NB4 (cell line): ENCODE measurements at regions not wholly inside any gene's neighbourhood (a gene's known extent, or its start where the extent isn't known, plus 50 kb on each side); places are given as distances from the start of the nearest gene placed in this dataset.

Experiments used
- MYC ChIP-seq: IDR thresholded peaks from 2 replicates; pipeline ENCODE4 v1.6.1; 2011; ENCODE audit warnings: low read depth, low read length
- POLR2A ChIP-seq: IDR thresholded peaks from 2 replicates; pipeline ENCODE4 v1.6.1; 2011; ENCODE audit warnings: mild to moderate bottlenecking; ENCODE audit not compliant: insufficient read length; ENCODE audit errors: extremely low read depth
- TF ChIP-seq, protein P1 (sequence below): IDR thresholded peaks from one replicate; pipeline ENCODE4 v1.5.1; 2012; ENCODE audit warnings: low read depth, low read length
- TF ChIP-seq, protein P2 (sequence below): IDR thresholded peaks from 2 replicates; pipeline ENCODE4 v1.6.1; 2011; ENCODE audit warnings: low read depth, low read length

DNA sequence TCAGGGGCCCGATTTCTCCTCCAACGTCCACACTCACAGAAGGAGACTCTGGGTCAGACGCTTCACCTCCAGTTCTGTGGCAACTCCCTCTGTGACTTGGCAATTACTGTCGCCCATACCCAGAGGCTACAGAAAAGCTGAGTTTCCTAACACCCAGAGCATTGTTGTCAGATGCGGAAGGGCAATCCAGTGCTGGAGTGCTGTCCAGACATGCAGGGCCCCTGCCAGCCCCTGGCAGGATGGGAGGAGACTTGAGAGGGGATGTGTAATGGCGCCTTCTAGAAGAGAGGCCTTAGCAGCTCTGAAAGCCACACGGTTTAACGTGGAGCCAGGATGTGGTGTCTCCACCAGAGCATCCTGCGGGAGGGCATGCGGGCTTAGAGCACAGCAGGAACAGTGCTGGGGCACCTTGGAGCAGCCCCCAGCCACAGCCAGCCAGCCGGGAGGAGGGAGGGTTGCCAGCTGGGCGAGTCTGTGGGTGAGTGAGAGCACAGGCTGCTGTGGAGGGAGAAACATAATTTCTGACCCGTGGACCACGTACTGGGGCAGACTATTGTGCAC is 139.4 kb upstream of the IRX1 start:
- TF ChIP-seq, protein P1, sequence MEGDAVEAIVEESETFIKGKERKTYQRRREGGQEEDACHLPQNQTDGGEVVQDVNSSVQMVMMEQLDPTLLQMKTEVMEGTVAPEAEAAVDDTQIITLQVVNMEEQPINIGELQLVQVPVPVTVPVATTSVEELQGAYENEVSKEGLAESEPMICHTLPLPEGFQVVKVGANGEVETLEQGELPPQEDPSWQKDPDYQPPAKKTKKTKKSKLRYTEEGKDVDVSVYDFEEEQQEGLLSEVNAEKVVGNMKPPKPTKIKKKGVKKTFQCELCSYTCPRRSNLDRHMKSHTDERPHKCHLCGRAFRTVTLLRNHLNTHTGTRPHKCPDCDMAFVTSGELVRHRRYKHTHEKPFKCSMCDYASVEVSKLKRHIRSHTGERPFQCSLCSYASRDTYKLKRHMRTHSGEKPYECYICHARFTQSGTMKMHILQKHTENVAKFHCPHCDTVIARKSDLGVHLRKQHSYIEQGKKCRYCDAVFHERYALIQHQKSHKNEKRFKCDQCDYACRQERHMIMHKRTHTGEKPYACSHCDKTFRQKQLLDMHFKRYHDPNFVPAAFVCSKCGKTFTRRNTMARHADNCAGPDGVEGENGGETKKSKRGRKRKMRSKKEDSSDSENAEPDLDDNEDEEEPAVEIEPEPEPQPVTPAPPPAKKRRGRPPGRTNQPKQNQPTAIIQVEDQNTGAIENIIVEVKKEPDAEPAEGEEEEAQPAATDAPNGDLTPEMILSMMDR, result no peak
- TF ChIP-seq POLR2A, result no peak
- TF ChIP-seq MYC, result no peak
- TF ChIP-seq, protein P2, sequence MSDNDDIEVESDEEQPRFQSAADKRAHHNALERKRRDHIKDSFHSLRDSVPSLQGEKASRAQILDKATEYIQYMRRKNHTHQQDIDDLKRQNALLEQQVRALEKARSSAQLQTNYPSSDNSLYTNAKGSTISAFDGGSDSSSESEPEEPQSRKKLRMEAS, result no peak
